ENCODE measurements at regions not wholly inside any gene's neighbourhood (a gene's known extent, or its start where the extent isn't known, plus 50 kb on each side); places are given as distances from the start of the nearest gene placed in this dataset.
A peak's percentile ranks its signal among the peaks of the same experiment; 100 is the strongest.

DNA sequence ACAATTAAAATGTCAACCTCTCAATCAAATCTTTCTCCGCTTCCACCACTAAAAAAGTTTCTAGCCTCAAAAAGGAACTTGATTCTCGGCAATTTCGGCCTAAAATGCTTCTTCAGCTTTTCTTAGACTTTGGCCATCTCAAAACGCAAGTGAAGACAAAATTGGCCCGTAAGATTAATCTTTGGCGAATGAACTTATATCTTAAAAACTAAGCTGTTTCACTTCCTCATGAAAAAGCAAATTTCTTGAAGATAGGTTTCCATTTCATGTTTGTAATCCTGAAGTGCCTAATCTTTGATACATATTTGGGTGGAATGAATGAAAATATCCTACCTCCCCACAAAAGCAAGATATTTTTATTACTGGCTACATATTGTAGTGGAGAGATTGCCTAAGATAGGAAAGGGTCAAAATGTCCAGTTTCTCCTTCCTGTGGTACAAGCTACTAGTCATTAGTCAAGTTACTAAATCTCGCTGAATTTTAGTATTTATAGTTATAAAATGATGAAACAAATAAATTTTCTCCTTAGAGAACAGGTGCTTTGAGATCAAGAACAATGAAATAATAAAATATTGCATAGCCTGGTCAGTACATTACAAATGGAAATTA is 85.4 kb upstream of the ZEB2 start:
- DNase-seq (ENCODE audit: low read depth) = no peak
- H3K4me3 ChIP-seq (ENCODE audit: low read depth, low read length) = no peak overlapping the region

- no peak for DNase-seq (ENCODE audit: low read depth)
- no peak overlapping the region for H3K4me3 ChIP-seq (ENCODE audit: low read depth, low read length)
Observed at GRCh38 chr2:144603334-144603733, 83.4 kb upstream of the ZEB2 start.

DNA sequence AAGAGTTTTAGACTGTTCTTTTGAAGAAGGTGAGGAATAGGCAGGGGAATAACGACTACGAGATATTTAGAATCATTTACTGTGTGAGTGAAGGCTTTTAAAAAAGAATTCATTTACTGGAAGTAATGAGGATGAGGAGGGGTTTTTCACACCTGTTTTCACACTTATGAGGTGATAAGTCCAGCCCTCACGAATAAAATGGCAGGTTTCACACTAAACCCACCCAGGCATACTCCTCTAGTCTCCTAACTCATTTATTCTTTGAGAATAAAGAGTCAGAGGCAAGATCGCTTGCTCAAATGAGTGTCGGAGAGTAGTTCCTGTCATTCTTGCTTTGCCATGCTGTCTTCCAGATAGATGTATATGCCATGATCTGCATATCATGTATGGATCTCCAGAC is 79.0 kb upstream of the ZEB2 start:
- H3K4me3 ChIP-seq (ENCODE audit: low read depth, low read length) = no peak overlapping the region
- DNase-seq (ENCODE audit: low read depth) = no peak

- H3K4me3 ChIP-seq (ENCODE audit: low read depth, low read length) = no peak overlapping the region
- DNase-seq (ENCODE audit: low read depth) = no peak
Observed at GRCh38 chr2:144597894-144598593, 78.1 kb upstream of the ZEB2 start.

GRCh38 chr2:144597388-144597787 is 77.5 kb upstream of the ZEB2 start:
- DNase-seq (ENCODE audit: low read depth) = no peak
- H3K4me3 ChIP-seq (ENCODE audit: low read depth, low read length) = no peak overlapping the region

DNA sequence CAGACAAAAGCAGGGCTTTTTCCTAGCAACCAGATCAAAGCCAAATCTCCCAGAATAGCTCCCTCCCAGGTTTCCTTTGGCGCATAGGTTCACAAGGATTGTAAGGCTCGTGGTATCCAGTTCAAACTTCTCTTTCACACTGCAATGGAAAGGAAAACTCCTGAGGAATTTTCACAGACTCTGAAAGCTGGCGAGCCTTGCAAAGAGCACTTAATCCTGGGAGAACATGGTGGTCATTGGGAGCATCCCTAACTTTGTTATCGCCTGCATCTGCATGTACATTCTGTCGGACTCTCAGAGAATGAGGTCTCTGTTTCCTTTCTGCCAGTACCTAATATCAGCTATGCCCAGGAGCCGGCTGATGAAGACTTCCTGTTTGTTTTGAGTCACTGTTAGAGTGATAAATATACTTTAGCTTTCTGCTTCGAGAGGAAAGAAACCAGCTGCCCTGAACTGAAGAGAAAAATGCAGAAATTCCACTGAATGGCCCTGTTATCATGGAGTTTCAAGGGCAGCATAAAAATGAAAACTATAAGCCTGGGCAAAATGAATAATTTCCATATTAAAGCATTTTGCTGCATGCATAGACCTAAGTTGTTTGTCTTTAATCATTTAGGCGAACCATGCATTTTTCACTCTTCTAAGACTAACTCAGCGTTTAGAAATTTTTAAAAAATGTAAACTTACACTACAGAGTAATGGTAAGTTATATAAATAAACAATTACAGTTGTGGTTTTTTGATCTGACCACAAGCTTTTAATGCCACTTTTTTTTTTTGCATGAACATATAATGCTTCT is 76.4 kb upstream of the ZEB2 start:
- no peak for DNase-seq (ENCODE audit: low read depth)
- no peak overlapping the region for H3K4me3 ChIP-seq (ENCODE audit: low read depth, low read length)

GRCh38 chr2:144595686-144596072 is 75.8 kb upstream of the ZEB2 start:
- no peak for DNase-seq (ENCODE audit: low read depth)
- no peak overlapping the region for H3K4me3 ChIP-seq (ENCODE audit: low read depth, low read length)

GRCh38 chr2:144595279-144595678 is 75.4 kb upstream of the ZEB2 start:
- DNase-seq (ENCODE audit: low read depth) = no peak
- H3K4me3 ChIP-seq (ENCODE audit: low read depth, low read length) = no peak overlapping the region

DNA sequence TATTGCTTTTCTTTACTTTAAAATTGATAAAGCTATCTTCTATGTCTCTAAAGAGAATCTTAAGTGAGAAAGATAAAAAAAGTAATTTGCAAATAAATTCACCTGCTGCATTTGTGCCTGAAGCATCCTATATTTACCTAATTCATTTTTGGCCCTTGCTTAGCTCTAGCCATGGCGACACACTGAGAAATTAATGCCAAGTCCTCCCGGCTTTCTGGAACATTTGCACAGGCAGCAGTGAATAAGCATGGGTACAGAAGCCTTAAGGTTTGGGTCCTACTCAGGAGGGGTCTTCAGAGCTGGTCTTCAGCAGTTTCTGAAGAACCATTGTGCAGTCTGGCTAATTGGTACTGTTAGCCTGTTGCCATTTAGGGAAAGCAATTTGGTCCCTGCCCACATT is 73.9 kb upstream of the ZEB2 start:
- no peak for DNase-seq (ENCODE audit: low read depth)

GRCh38 chr2:144592500-144593256 is 72.8 kb upstream of the ZEB2 start:
- no peak for DNase-seq (ENCODE audit: low read depth)
- no peak overlapping the region for H3K4me3 ChIP-seq (ENCODE audit: low read depth, low read length)

More for the DNA sequence above, 73.9 kb upstream of the ZEB2 start:
- H3K4me3 ChIP-seq (ENCODE audit: low read depth, low read length) = no peak overlapping the region

DNA sequence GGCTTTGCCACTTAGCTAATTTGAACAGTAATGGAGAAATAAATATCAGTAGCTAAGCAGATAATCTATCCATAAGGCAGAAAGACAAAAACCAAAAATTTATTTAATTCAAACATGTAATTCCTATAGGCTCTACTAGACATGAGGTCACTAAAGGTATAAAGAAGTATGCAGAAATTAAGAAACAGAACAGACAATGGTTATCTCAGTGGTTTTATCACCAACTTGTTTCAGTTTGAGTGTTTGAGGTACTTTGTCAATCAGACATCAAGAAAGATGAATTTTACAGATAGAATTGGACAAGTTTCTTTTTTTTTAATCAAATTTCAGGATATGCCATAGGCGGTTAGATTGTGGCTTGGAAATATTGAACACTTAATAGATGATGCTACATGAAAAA is 67.4 kb upstream of the ZEB2 start:
- no peak overlapping the region for H3K4me3 ChIP-seq (ENCODE audit: low read depth, low read length)
- no peak for DNase-seq (ENCODE audit: low read depth)

- no peak overlapping the region for H3K4me3 ChIP-seq (ENCODE audit: low read depth, low read length)
- DNase-seq (ENCODE audit: low read depth) = no peak
Observed at GRCh38 chr2:144586476-144586875, 66.6 kb upstream of the ZEB2 start.

DNA sequence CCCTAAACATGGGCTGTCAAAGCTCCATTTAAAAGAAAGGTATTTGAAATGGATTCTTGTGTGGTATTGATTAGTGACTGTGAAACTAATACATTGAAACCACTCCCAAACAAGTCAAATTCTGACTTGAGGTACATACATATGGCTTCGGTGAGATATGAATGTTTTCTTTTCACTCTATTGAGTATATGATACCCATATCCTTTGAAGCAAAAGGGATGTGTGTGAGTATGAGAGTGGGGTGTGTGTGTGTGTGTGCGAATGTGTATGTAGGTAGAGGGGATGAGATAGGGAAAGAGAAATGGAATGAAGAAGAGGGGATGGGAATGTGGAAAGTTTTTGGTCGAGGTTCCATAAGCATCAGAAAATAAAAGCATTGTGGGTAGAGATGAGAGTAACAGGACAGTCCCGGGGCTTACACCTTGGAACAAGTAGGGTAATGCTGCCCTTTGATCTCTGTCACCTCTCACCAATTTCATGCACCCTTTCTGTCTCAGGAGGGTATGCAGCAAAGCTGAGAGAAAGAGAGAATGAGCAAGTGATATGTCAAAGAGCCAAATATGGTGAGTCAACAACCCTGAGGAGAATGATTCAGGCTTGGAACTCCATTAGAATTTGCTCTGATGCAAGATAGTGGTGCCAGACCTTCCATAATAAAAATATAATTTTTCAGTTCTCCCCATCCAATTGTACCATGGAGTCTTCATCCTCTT is 64.0 kb upstream of the ZEB2 start:
- no peak overlapping the region for H3K4me3 ChIP-seq (ENCODE audit: low read depth, low read length)
- peak; percentile 57 for DNase-seq (ENCODE audit: low read depth)

DNA sequence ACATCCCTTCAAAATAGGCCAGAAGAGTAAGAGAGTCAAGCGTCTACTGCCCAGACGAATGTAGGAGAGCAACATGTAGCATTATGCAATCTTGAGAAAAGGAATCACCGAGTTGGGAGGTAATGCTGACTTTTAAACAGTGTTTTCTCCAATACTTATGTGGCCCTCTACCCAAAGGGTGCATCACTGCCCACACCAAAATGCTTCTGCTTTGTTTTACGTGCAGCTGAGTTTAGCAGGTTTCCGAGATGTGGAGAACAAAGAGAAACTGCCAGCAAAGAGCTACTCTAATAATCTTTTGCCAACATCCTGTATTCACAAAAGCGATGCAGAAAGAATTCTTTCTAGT is 63.4 kb upstream of the ZEB2 start:
- no peak overlapping the region for H3K4me3 ChIP-seq (ENCODE audit: low read depth, low read length)
- no peak for DNase-seq (ENCODE audit: low read depth)

DNA sequence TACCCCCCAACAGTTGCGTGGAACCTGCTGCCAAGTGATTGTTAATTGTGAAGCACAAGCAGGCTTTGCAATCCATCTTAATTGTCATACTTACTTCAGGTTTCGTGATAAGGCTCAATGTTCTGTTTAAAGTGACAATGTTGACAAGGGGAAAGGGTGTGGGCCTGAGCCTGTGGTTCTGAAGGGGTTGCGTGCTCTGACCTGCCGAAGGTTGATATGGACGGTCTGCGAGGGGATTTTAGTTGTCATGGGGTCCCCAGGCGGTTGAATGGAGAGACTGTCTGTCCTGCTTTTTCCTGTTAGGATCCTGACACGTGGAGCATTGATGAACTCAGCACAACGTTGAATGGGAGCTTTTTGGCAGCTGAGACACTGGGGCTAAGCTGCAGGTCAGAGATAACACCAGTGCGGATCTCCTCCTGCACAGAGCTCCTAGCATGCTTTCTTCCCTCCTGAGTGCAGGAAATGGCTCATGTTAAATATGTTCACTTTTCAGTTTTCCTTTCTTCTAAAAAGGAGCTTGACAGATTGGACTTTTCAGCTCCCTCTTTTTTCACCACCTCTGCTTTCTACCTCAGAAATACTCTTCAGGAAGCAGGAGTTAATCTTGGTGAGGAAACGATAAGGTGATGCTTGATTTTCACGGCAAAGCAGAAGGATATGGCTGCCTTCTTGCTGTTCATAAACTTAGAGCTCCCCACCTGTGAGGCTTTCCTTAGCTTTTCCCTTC is 62.9 kb upstream of the ZEB2 start:
- no peak overlapping the region for H3K4me3 ChIP-seq (ENCODE audit: low read depth, low read length)
- DNase-seq (ENCODE audit: low read depth) = no peak

DNA sequence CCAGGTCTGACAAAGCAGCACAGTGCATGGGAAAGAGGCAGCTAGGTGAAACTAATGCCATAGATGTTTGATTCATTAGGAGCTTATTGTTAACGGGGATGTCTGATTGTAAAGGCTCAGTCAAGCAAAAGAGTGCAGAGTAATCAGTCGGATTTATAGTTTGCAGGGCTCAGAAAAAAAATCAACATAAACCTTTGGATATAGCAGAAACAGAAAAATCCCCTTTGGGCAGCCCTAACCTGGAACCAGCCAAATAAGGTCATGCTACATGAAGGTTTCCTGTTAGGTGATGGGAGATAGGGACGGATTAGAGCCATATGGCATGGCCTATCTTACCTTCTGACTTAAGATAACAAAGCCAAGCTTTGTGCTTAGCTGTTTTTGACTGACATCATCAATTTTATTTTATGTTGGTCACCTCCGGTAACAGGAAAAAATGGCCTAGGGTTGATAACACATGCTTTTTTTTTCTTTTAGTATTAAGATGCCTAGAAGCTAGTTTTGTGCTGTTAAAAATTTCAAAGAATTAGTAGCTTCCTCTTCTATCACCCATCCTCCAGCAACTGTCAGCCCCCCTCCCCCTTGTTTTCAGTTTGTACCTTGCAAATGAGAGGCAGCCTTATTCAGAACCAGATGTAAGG is 60.7 kb upstream of the ZEB2 start:
- H3K4me3 ChIP-seq (ENCODE audit: low read depth, low read length) = no peak overlapping the region
- DNase-seq (ENCODE audit: low read depth) = no peak

DNA sequence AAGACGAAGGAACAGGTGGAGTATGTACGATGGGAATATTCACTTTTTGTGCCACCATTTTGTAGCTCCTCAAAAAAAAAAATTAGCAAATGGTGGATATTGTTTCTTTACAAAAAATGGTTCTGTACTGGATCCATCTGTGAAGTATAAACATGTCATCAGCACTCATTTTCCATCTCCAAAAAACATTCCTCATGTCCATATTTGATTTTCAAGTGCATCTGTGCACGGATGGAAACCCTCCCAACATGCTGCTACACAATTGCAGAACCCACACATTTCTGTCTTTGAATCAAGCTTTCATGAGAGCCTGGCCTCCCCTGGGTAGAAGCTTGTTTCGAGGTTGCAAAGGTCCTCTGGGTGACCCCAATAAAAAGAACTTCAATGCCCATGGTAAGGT is 59.6 kb upstream of the ZEB2 start:
- H3K4me3 ChIP-seq (ENCODE audit: low read depth, low read length) = no peak overlapping the region
- no peak for DNase-seq (ENCODE audit: low read depth)

DNA sequence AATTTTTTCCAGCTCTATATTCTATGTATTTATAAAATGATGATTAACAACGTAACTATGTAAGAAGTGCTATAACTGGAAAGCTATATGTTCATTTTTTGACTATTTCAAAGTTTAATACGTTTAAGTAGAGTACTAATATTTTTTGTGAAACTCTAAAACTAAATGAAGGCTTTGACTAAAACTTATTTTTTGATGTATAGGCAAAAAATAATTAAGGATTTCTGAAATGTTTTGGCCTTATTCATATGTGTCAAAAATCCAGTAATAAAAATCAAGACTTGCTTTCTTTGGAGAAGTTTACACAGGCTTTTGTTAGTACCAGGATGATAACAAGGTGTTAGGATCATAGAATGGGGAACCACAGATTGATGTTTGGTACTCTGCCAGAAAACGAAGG is 58.2 kb upstream of the ZEB2 start:
- no peak for DNase-seq (ENCODE audit: low read depth)
- no peak overlapping the region for H3K4me3 ChIP-seq (ENCODE audit: low read depth, low read length)

- DNase-seq (ENCODE audit: low read depth) = no peak
- H3K4me3 ChIP-seq (ENCODE audit: low read depth, low read length) = no peak overlapping the region
Observed at GRCh38 chr2:144572977-144573376, 53.1 kb upstream of the ZEB2 start.

All from skeletal muscle cell (primary cell).